H9 (cell line): ENCODE measurements at regions not wholly inside any gene's neighbourhood (a gene's known extent, or its start where the extent isn't known, plus 50 kb on each side); places are given as distances from the start of the nearest gene placed in this dataset.

ENCODE experiments used
- DNase-seq: peaks from one replicate; pipeline ENCODE4 v3.0.0-alpha.2; 2017
- H2AFZ ChIP-seq: one replicate; pipeline ENCODE4 v1.6.1; 2013; ENCODE audit warnings: mild to moderate bottlenecking, low read length, control low read depth, moderate library complexity
- H2AK5ac ChIP-seq: 2 replicates; pipeline ENCODE4 v1.6.1; 2013; ENCODE audit warnings: low read length, control low read depth, mixed read lengths; ENCODE audit not compliant: insufficient read length
- H2BK120ac ChIP-seq: one replicate; pipeline ENCODE4 v1.6.1; 2013; ENCODE audit warnings: low read depth, mild to moderate bottlenecking, low read length, control low read depth, inconsistent platforms; ENCODE audit not compliant: poor library complexity, severe bottlenecking
- H2BK12ac ChIP-seq: 2 replicates; pipeline ENCODE4 v1.6.1; 2013; ENCODE audit warnings: low read length, control low read depth, mixed read lengths, low read depth; ENCODE audit not compliant: insufficient read length
- H2BK15ac ChIP-seq: 2 replicates; pipeline ENCODE4 v1.6.1; 2013; ENCODE audit warnings: low read depth, low read length, control low read depth
- H2BK20ac ChIP-seq: one replicate; pipeline ENCODE4 v1.6.1; 2013; ENCODE audit warnings: low read depth, mild to moderate bottlenecking, low read length, control low read depth, inconsistent platforms; ENCODE audit not compliant: poor library complexity, severe bottlenecking
- H2BK5ac ChIP-seq: 2 replicates; pipeline ENCODE4 v1.6.1; 2013; ENCODE audit warnings: low read length, control low read depth, mixed read lengths; ENCODE audit not compliant: insufficient read length
- H3K14ac ChIP-seq: 2 replicates; pipeline ENCODE4 v1.6.1; 2013; ENCODE audit warnings: low read length, control low read depth; ENCODE audit not compliant: insufficient read depth
- H3K18ac ChIP-seq: 2 replicates; pipeline ENCODE4 v1.6.1; 2013; ENCODE audit warnings: low read depth, mild to moderate bottlenecking, mixed read lengths, low read length, control low read depth; ENCODE audit not compliant: insufficient read length
- H3K23ac ChIP-seq: 2 replicates; pipeline ENCODE4 v1.6.1; 2013; ENCODE audit warnings: low read length, control low read depth, mixed read lengths, low read depth; ENCODE audit not compliant: insufficient read length
- H3K23me2 ChIP-seq: 2 replicates; pipeline ENCODE4 v1.6.1; 2013; ENCODE audit warnings: low read depth, mild to moderate bottlenecking, mixed read lengths, low read length, control low read depth; ENCODE audit not compliant: insufficient read length, poor library complexity, severe bottlenecking
- H3K27ac ChIP-seq: 2 replicates; pipeline ENCODE4 v1.5.1; 2013; ENCODE audit warnings: low read length, control low read depth, mixed read lengths, low read depth; ENCODE audit not compliant: insufficient read length
- H3K27me3 ChIP-seq: 2 replicates; pipeline ENCODE4 v1.6.1; 2013; ENCODE audit warnings: low read length, control low read depth, inconsistent platforms; ENCODE audit not compliant: insufficient read depth
- H3K4ac ChIP-seq: 2 replicates; pipeline ENCODE4 v1.6.1; 2013; ENCODE audit warnings: low read depth, mild to moderate bottlenecking, control low read depth, inconsistent platforms, low read length, moderate library complexity
- H3K4me1 ChIP-seq: 2 replicates; pipeline ENCODE4 v1.6.1; 2013; ENCODE audit warnings: low read length, control low read depth, inconsistent platforms; ENCODE audit not compliant: insufficient read depth
- H3K4me2 ChIP-seq: 2 replicates; pipeline ENCODE4 v1.6.1; 2013; ENCODE audit warnings: low read length, control low read depth, mixed read lengths; ENCODE audit not compliant: insufficient read length, insufficient read depth
- H3K56ac ChIP-seq: 2 replicates; pipeline ENCODE4 v1.6.1; 2013; ENCODE audit warnings: low read depth, mild to moderate bottlenecking, mixed read lengths, low read length, control low read depth; ENCODE audit not compliant: insufficient read length
- H3K79me1 ChIP-seq: 2 replicates; pipeline ENCODE4 v1.6.1; 2013; ENCODE audit warnings: low read depth, mild to moderate bottlenecking, moderate library complexity, low read length, control low read depth, inconsistent platforms; ENCODE audit not compliant: insufficient read depth, poor library complexity, severe bottlenecking
- H3K79me2 ChIP-seq: 2 replicates; pipeline ENCODE4 v1.6.1; 2013; ENCODE audit warnings: low read length, control low read depth, inconsistent platforms; ENCODE audit not compliant: insufficient read depth
- H3K9ac ChIP-seq: 2 replicates; pipeline ENCODE4 v1.6.1; 2013; ENCODE audit warnings: low read length, control low read depth, mixed read lengths; ENCODE audit not compliant: insufficient read length; ENCODE audit errors: extremely low read depth
- H3K9me3 ChIP-seq: one replicate; pipeline ENCODE4 v1.6.1; 2013; ENCODE audit warnings: low read depth, low read length, inconsistent platforms; ENCODE audit not compliant: control insufficient read depth
- H3T11ph ChIP-seq: one replicate; pipeline ENCODE4 v1.6.1; 2013; ENCODE audit warnings: mild to moderate bottlenecking, low read length, control low read depth, inconsistent platforms
- H4K20me1 ChIP-seq: one replicate; pipeline ENCODE4 v1.6.1; 2013; ENCODE audit not compliant: control insufficient read depth, insufficient read length, insufficient read depth
- H4K5ac ChIP-seq: 2 replicates; pipeline ENCODE4 v1.6.1; 2013; ENCODE audit warnings: low read depth, mild to moderate bottlenecking, mixed read lengths, low read length, control low read depth; ENCODE audit not compliant: insufficient read length
- H4K8ac ChIP-seq: replicated peaks from 2 replicates; pipeline ENCODE4 v1.6.1; 2013; ENCODE audit warnings: low read length, control low read depth, mixed read lengths, low read depth; ENCODE audit not compliant: insufficient read length
- H4K91ac ChIP-seq: 2 replicates; pipeline ENCODE4 v1.6.1; 2013; ENCODE audit warnings: low read depth, mild to moderate bottlenecking, moderate library complexity, mixed read lengths, low read length, control low read depth; ENCODE audit not compliant: insufficient read length
- H3K27ac Mint-ChIP-seq, 3 experiments: 2 replicates in 2 of 3; 3 replicates in 1 of 3; pipeline ENCODE4 v1.8.0; 2020 to 2021; ENCODE audit warnings: mixed read lengths in 3 of 3, mild to moderate bottlenecking in 1 of 3, moderate library complexity in 1 of 3
- H3K27me3 Mint-ChIP-seq: 2 replicates; pipeline ENCODE4 v1.8.0; 2021; ENCODE audit warnings: low read depth, mild to moderate bottlenecking, moderate library complexity, mixed read lengths
- H3K36me3 Mint-ChIP-seq, 3 experiments: 2 replicates in 2 of 3; 3 replicates in 1 of 3; pipeline ENCODE4 v1.8.0; 2020 to 2021; ENCODE audit warnings: low read depth in 3 of 3, mixed read lengths in 3 of 3; ENCODE audit not compliant: insufficient read depth in 1 of 3
- H3K4me1 Mint-ChIP-seq, 2 experiments: 2 replicates each; pipeline ENCODE4 v1.8.0; 2020; ENCODE audit warnings: mixed read lengths in 2 of 2
- H3K4me3 Mint-ChIP-seq, 2 experiments: 2 replicates in 1 of 2; 3 replicates in 1 of 2; pipeline ENCODE4 v1.8.0; 2020 to 2021; ENCODE audit warnings: mild to moderate bottlenecking in 2 of 2, mixed read lengths in 2 of 2, moderate library complexity in 1 of 2
- H3K9me3 Mint-ChIP-seq, 2 experiments: 2 replicates in 1 of 2; 3 replicates in 1 of 2; pipeline ENCODE4 v1.8.0; 2020; ENCODE audit warnings: mild to moderate bottlenecking in 2 of 2, mixed read lengths in 2 of 2, moderate library complexity in 1 of 2
- WGBS: extraction: QIAGEN DNeasy Blood & Tissue Kit; methylation state at CpG from one replicate; pipeline ENCODE4 v1.1.7; 2013; ENCODE audit warnings: missing lambda C conversion rate, low lambda C conversion rate, mixed read lengths; ENCODE audit not compliant: insufficient read length; ENCODE audit errors: extremely low coverage; 5-methylcytosine and 5-hydroxymethylcytosine counted together
- TF ChIP-seq, protein P1 (sequence below): fragments of 200-600 bp; sonication (generic); conservative IDR thresholded peaks from 3 replicates; pipeline ENCODE4 v1.8.0; 2021; ENCODE audit warnings: antibody characterized with exemption, mild to moderate bottlenecking

DNA sequence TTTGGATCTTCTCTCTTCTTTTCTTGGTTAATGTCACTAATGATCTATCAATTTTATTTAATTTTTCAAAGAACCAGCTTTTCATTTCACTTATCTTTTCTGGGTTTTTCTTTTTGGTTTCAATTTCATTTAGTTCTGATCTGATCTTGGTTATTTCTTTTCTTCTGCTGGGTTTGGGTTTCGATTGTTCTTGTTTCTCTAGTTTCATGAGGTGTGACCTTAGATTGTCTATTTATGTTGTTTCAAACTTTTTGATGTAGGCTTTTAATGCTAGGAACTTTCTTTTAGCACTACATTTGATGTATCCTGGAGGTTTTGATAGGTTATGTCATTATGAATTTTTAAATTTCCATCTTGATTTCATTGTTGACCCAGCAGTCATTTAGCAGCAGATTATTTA lies 142.3 kb downstream of the C11orf87 start:
- Mint-ChIP-seq H3K36me3 (no peaks in the 10 kb centered on the region), H3K9me3 (no peaks in the 10 kb centered on the region; a peak in 1 of 5 replicates), H3K27ac (no peak overlapping the region), H3K4me3 (no peak overlapping the region), H3K27me3 (no peaks in the 10 kb centered on the region), H3K4me1 (no peaks in the 10 kb centered on the region)
- no peaks in the 10 kb centered on the region for H3K23me2 ChIP-seq
- no peak overlapping the region for H2BK5ac ChIP-seq
- no peak overlapping the region for H2BK20ac ChIP-seq
- no peak overlapping the region for H3K56ac ChIP-seq
- DNase-seq: no peak
- H3K4ac ChIP-seq: no peak overlapping the region
- H4K5ac ChIP-seq: no peak overlapping the region
- no peaks in the 10 kb centered on the region for H3K79me2 ChIP-seq
- no peak overlapping the region for H2BK120ac ChIP-seq
- H3K23ac ChIP-seq: no peak overlapping the region
- H2AFZ ChIP-seq: no peak overlapping the region
- H4K8ac ChIP-seq: no peak overlapping the region
- H4K91ac ChIP-seq: no peak overlapping the region
- H3K9me3 ChIP-seq: no peaks in the 10 kb centered on the region
- H3T11ph ChIP-seq: no peak overlapping the region
- no peaks in the 10 kb centered on the region for H3K4me1 ChIP-seq
- no peak overlapping the region for H3K9ac ChIP-seq
- no CpG with 5 or more reads among the region's 1 CpG for whole genome bisulfite sequencing
- H2BK12ac ChIP-seq: no peak overlapping the region
- TF ChIP-seq, protein P1, sequence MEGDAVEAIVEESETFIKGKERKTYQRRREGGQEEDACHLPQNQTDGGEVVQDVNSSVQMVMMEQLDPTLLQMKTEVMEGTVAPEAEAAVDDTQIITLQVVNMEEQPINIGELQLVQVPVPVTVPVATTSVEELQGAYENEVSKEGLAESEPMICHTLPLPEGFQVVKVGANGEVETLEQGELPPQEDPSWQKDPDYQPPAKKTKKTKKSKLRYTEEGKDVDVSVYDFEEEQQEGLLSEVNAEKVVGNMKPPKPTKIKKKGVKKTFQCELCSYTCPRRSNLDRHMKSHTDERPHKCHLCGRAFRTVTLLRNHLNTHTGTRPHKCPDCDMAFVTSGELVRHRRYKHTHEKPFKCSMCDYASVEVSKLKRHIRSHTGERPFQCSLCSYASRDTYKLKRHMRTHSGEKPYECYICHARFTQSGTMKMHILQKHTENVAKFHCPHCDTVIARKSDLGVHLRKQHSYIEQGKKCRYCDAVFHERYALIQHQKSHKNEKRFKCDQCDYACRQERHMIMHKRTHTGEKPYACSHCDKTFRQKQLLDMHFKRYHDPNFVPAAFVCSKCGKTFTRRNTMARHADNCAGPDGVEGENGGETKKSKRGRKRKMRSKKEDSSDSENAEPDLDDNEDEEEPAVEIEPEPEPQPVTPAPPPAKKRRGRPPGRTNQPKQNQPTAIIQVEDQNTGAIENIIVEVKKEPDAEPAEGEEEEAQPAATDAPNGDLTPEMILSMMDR: no peak
- no peak overlapping the region for H3K27ac ChIP-seq
- no peaks in the 10 kb centered on the region for H3K27me3 ChIP-seq
- no peak overlapping the region for H3K14ac ChIP-seq
- H2BK15ac ChIP-seq: no peak overlapping the region
- H3K79me1 ChIP-seq: no peaks in the 10 kb centered on the region
- no peak overlapping the region for H2AK5ac ChIP-seq
- no peak overlapping the region for H3K18ac ChIP-seq
- H4K20me1 ChIP-seq: no peaks in the 10 kb centered on the region
- no peak overlapping the region for H3K4me2 ChIP-seq
